ENCODE measurements at regions not wholly inside any gene's neighbourhood (a gene's known extent, or its start where the extent isn't known, plus 50 kb on each side); places are given as distances from the start of the nearest gene placed in this dataset.

DNA sequence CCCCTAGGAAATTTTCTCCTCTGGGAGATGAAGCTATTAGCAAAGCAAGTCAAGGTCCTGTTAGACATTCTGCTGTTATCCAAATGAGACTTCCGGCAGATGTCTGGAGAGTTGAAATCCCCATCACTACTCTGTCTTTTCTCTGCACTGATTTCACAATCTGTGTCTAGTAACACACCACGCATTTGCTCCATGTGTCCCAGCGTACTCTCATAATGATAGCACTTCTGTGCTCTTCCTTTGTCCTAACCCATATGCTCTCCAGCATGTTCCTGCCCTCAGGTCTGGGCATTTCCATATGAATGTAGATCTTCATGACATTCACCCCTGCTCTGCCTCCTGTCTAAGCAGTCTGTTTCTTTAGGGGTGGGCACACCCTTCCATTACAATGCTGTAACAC lies 1949.0 kb upstream of the WWC1 start:
- TF ChIP-seq, protein P1, sequence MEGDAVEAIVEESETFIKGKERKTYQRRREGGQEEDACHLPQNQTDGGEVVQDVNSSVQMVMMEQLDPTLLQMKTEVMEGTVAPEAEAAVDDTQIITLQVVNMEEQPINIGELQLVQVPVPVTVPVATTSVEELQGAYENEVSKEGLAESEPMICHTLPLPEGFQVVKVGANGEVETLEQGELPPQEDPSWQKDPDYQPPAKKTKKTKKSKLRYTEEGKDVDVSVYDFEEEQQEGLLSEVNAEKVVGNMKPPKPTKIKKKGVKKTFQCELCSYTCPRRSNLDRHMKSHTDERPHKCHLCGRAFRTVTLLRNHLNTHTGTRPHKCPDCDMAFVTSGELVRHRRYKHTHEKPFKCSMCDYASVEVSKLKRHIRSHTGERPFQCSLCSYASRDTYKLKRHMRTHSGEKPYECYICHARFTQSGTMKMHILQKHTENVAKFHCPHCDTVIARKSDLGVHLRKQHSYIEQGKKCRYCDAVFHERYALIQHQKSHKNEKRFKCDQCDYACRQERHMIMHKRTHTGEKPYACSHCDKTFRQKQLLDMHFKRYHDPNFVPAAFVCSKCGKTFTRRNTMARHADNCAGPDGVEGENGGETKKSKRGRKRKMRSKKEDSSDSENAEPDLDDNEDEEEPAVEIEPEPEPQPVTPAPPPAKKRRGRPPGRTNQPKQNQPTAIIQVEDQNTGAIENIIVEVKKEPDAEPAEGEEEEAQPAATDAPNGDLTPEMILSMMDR (IDR thresholded peaks at IDR 0.05), result no peak

DNA sequence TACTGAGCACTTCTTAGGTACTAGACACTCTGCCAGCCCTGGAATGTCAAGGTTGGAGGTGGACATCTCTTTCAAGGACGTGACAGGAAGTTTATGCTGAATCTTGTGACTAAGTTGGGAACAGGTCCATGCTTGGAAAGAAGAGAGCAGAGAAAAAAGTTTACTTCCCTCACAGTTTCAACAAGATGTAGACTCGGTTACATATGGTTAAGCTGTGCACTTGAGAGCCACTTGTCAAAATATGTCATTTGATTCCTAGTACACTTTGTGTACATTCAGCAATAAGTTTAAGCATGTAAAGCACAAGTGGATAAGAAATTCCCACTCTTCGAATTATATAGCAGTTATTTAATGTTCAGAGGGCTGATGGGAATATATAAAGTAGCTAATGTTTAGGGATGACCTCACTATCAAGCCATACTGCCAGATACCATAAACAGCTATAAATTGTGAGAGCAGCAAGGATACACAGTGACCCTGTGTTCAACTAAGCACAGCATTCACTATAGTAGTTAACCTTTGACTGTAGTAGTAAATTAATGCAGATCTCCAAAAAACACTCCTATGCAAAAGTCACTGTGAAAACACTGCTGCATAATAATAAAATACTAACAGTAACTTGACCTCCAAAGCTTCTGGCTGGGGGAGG lies 1944.6 kb upstream of the WWC1 start:
- TF ChIP-seq, protein P1 (IDR thresholded peaks at IDR 0.05), result no peak

DNA sequence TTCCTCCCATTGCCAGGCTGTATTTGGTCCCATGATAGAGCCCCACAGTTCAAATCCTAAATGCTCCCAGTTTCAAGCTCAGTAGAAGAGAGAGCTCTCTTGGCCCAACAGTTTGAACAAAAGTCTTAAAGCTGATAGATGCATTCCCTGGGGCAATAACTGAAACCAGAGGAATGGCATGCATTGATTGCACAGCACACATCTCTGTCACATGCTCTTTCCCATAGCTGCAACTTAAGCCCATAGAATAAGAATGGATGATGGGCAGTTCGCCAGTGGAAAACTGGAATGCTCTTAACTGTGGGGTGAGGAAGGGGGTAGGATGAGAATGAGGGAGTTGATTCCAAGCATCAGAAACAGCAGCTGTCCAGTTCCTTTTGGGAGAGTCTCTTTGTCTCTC lies 1942.4 kb upstream of the WWC1 start:
- TF ChIP-seq, protein P1 (IDR thresholded peaks at IDR 0.05), result no peak

DNA sequence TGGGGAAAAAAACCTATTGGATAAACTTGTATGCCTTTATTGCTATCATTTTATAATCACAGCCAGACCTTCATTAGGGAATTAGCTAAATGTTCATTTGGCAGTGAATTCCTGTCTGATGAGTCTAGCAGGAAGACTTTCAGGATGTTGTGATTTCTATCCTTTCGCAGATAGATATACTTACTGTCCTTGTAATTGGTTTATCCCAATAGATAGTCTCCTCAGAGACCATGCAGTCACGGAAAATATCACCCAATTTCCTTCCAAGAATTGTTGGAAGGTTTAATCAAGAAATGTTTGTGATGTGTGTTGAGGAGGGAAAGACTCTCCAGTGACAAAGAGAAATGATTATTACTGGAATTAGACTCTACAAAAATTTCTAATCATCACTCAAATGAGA lies 1937.9 kb upstream of the WWC1 start:
- TF ChIP-seq, protein P1 (IDR thresholded peaks at IDR 0.05), result no peak

DNA sequence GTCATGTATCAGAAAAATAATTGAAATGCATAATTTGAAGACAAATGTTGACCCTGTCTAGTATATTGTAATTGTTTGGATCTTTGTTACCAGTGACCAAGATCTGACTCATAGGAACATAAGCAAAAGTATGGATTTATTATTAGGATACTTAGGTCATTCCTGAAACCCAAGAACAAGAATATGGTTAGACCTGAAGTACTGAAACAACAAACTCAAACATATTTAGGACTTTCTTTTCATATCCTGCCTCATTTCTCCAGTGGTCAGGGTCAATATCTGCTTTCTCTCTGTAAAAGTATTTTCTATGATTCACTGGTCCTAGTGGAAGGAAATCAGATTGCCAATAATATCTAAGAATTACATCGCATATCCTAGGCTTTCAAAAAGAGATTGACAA lies 1937.1 kb upstream of the WWC1 start:
- TF ChIP-seq, protein P1 (IDR thresholded peaks at IDR 0.05), result no peak

- TF ChIP-seq, protein P1 (IDR thresholded peaks at IDR 0.05), result no peak
Measured at GRCh38 chr5:166356096-166356495, 1935.3 kb upstream of the WWC1 start.

- TF ChIP-seq, protein P1 (IDR thresholded peaks at IDR 0.05), result no peak
Measured at GRCh38 chr5:166358127-166358830, 1933.2 kb upstream of the WWC1 start.

Data from LNCAP (cell line).